K562 (cell line): ENCODE measurements at regions not wholly inside any gene's neighbourhood (a gene's known extent, or its start where the extent isn't known, plus 50 kb on each side); places are given as distances from the start of the nearest gene placed in this dataset.

ENCODE experiments used
- ATAC-seq: fragments of 200-7000 bp; cut with Tn5 transposase; 3 replicates; pipeline ENCODE4 v1.9.1; 2020; ENCODE audit warnings: moderate library complexity
- BruUV-seq: library from RNA; stranded (reverse); fragments of 400-500 nt; replicated peaks from 2 replicates; lab custom pipeline; 2021; lab: Mats Ljungman, UMichigan
- CTCF ChIA-PET: fragments of 300-600 bp; formaldehyde crosslinking; extraction: SDS; loops from one replicate; lab custom pipeline; 2021; ENCODE audit warnings: low intra/inter-chr PET ratio; lab: Yijun Ruan, JAX
- POLR2A ChIA-PET: fragments of 300-600, 350-650 bp; sonication (Branson Sonifier 250); formaldehyde crosslinking; extraction: SDS; loops from one replicate; lab custom pipeline; 2021; ENCODE audit warnings: antibody characterized with exemption, inconsistent platforms; lab: Yijun Ruan, JAX
- DNase-seq, 4 experiments: peaks; one replicate each; pipeline versions ENCODE4 v3.0.0 to v3.0.0-alpha.2; 2011 to 2018; ENCODE audit warnings: low spot score in 3 of 4, mixed read lengths in 3 of 4; ENCODE audit errors: extremely low read depth in 1 of 4
- FAIRE-seq: peaks from 2 replicates; lab custom pipeline; 2011; peaks lifted over from hg19 to GRCh38; lab: Jason Lieb, UNC
- H2AFZ ChIP-seq: 2 replicates; pipeline ENCODE4 v1.6.0; 2011; ENCODE audit warnings: low read depth, low read length, control low read depth, inconsistent platforms
- H3K27ac ChIP-seq: fragments of 200-600 bp; 3 replicates; pipeline ENCODE4 v1.8.0; 2011; ENCODE audit warnings: low read depth, mild to moderate bottlenecking, control low read depth, inconsistent platforms, low read length, moderate library complexity, mixed read lengths; ENCODE audit errors: extremely low read depth
- H3K27me3 ChIP-seq, 2 experiments: fragments of 300-600 bp in 1 of 2; 2 replicates in 1 of 2; 3 replicates in 1 of 2; pipeline versions ENCODE4 v1.6.0 to v1.8.0; 2011; ENCODE audit warnings: inconsistent platforms in 2 of 2, low read length in 2 of 2, mild to moderate bottlenecking in 1 of 2, mixed read lengths in 1 of 2, moderate library complexity in 1 of 2; ENCODE audit not compliant: control insufficient read depth in 2 of 2, insufficient read depth in 2 of 2
- H3K36me3 ChIP-seq: fragments of 300-600 bp; 3 replicates; pipeline ENCODE4 v1.8.0; 2011; ENCODE audit warnings: mild to moderate bottlenecking, low read length, inconsistent platforms; ENCODE audit not compliant: control insufficient read depth, insufficient read depth
- H3K4me1 ChIP-seq, 2 experiments: fragments of 200-600 bp in 1 of 2; replicated peaks in 1 of 2; 2 replicates in 1 of 2; 3 replicates in 1 of 2; pipeline versions ENCODE4 v1.5.1 to v1.8.0; 2011; ENCODE audit warnings: inconsistent platforms in 2 of 2, low read length in 2 of 2, mild to moderate bottlenecking in 1 of 2, mixed read lengths in 1 of 2, moderate library complexity in 1 of 2; ENCODE audit not compliant: control insufficient read depth in 2 of 2, insufficient read depth in 2 of 2
- H3K4me2 ChIP-seq: 2 replicates; pipeline ENCODE4 v1.6.1; 2011; ENCODE audit warnings: low read length, control low read depth, inconsistent platforms, mixed read lengths; ENCODE audit not compliant: insufficient read depth
- H3K4me3 ChIP-seq: fragments of 200-600 bp; sonication (generic), shearing (Covaris generic); 2 replicates; pipeline ENCODE4 v1.5.1; 2016; ENCODE audit warnings: control low read depth, inconsistent platforms
- H3K79me2 ChIP-seq: fragments of 200-600 bp; 3 replicates; pipeline ENCODE4 v1.8.0; 2011; ENCODE audit warnings: low read length, inconsistent platforms; ENCODE audit not compliant: control insufficient read depth, insufficient read depth
- H3K9ac ChIP-seq, 2 experiments: 2 replicates each; pipeline versions ENCODE4 v1.6.0 to v1.6.1; 2011; ENCODE audit warnings: low read depth in 2 of 2, low read length in 2 of 2, control low read depth in 1 of 2, inconsistent platforms in 1 of 2, mild to moderate bottlenecking in 1 of 2, mixed read lengths in 1 of 2; ENCODE audit not compliant: insufficient read depth in 1 of 2
- H3K9me1 ChIP-seq: one replicate; pipeline ENCODE4 v1.6.0; 2011; ENCODE audit warnings: inconsistent platforms, mild to moderate bottlenecking, low read length, moderate library complexity; ENCODE audit not compliant: control insufficient read depth, insufficient read depth
- H3K9me3 ChIP-seq: replicated peaks from 2 replicates; pipeline ENCODE4 v1.5.1; 2011; ENCODE audit warnings: low read depth, low read length, inconsistent platforms; ENCODE audit not compliant: control insufficient read depth, insufficient read depth
- H4K20me1 ChIP-seq: replicated peaks from 2 replicates; pipeline ENCODE4 v1.6.1; 2011; ENCODE audit warnings: low read length, inconsistent platforms, mixed read lengths; ENCODE audit not compliant: control insufficient read depth, insufficient read depth
- NR2C1 ChIP-seq, 2 experiments: fragments of 450-650 bp; IDR thresholded peaks; 2 replicates each; pipeline ENCODE4 v1.6.1; 2017; ENCODE audit warnings: mild to moderate bottlenecking in 2 of 2, antibody characterized with exemption in 1 of 2, inconsistent platforms in 1 of 2, missing compliant biosample characterization in 1 of 2, missing genetic modification characterization in 1 of 2
- SNIP1 ChIP-seq: fragments of 450-650 bp; IDR thresholded peaks from 2 replicates; pipeline ENCODE4 v1.7.1; 2017; ENCODE audit warnings: low read depth, mild to moderate bottlenecking
- ZNF354B ChIP-seq: fragments of 250-450 bp; sonication (Bioruptor Pico); IDR thresholded peaks from 2 replicates; pipeline ENCODE4 v1.4.0; 2020
- ZNF561 ChIP-seq: fragments of 450-650 bp; formaldehyde crosslinking; conservative IDR thresholded peaks from 2 replicates; pipeline ENCODE4 v1.4.0; 2020; ENCODE audit warnings: mild to moderate bottlenecking, moderate library complexity
- WGBS: fragments of 100-300 bp; shearing (Covaris generic); methylation state at CpG from one replicate; pipeline ENCODE4 v1.1.6; 2016; ENCODE audit warnings: low coverage, mixed read lengths; ENCODE audit not compliant: insufficient coverage; ENCODE audit errors: missing lambda C conversion rate; 5-methylcytosine and 5-hydroxymethylcytosine counted together
- in situ Hi-C: fragments of 300-500 bp; cut with MboI; formaldehyde crosslinking; loops from 4 replicates; pipeline ENCODE4 v1.15.0; 2018; ENCODE audit warnings: inconsistent platforms, mixed read lengths
- intact Hi-C: fragments of 100-400 bp; cut with micrococcal nuclease; formaldehyde crosslinking; loops from 2 replicates; pipeline ENCODE4 v1.14.2; 2022
- TF ChIP-seq, protein P1 (sequence below): IDR thresholded peaks from 2 replicates; pipeline ENCODE4 v1.6.1; 2012; ENCODE audit warnings: low read depth, low read length, improper control_type of control experiment, borderline replicate concordance

- in situ Hi-C loops, result no loop called here
Observed at GRCh38 chr3:106816838-106817237, 560.4 kb upstream of the CCDC54 start.

DNA sequence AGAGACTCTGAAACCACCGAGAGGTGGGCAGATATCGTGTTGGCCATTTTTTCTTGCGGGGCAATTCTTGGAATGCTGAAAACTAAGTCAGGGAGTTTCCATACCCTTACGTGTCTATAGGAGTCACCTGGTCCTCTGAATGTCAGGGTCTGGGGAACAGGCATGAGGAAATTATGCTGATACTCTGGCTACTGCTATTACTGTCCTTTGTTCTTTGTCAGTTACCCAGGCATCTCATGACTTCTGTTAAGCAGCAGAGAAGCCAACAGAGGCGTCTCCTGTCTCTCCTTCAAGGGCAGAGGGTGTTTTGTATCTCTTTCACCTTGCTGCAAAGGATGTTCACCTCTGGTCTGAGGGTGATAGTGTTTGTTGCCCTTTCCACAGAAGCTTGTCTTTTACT lies 559.5 kb upstream of the CCDC54 start:
- ChIA-PET CTCF (no interaction called here), POLR2A (interaction anchor here (0.7 kb wide), 1 partner anchor 725 kb away, joined by 3 read pairs; no protein-coding TSS in a partner anchor)
- ATAC-seq (no peak), FAIRE-seq (no peak), DNase-seq (no peak)
- Histone ChIP-seq H3K79me2 (no peaks in the 10 kb centered on the region), H3K27me3 (no peaks in the 10 kb centered on the region), H3K4me3 (no peak overlapping the region), H3K4me2 (no peak overlapping the region), H4K20me1 (no peaks in the 10 kb centered on the region), H3K9me3 (no peaks in the 10 kb centered on the region), H3K9me1 (no peaks in the 10 kb centered on the region), H3K36me3 (no peaks in the 10 kb centered on the region), H3K4me1 (no peaks in the 10 kb centered on the region), H3K27ac (no peak overlapping the region), H3K9ac (no peak overlapping the region), H2AFZ (no peak overlapping the region)
- BruUV-seq, result no TSS peak
- intact Hi-C loops (no loop called here), in situ Hi-C loops (no loop called here)
- TF ChIP-seq, protein P1, sequence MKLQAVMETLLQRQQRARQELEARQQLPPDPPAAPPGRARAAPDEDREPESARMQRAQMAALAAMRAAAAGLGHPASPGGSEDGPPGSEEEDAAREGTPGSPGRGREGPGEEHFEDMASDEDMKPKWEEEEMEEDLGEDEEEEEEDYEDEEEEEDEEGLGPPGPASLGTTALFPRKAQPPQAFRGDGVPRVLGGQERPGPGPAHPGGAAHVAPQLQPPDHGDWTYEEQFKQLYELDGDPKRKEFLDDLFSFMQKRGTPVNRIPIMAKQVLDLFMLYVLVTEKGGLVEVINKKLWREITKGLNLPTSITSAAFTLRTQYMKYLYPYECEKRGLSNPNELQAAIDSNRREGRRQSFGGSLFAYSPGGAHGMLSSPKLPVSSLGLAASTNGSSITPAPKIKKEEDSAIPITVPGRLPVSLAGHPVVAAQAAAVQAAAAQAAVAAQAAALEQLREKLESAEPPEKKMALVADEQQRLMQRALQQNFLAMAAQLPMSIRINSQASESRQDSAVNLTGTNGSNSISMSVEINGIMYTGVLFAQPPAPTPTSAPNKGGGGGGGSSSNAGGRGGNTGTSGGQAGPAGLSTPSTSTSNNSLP, result no peak
- TF ChIP-seq ZNF354B (CRISPR knock-in tag) (no peak), NR2C1 (IDR thresholded peaks at IDR 0.05) (no peak), NR2C1 (tag; IDR thresholded peaks at IDR 0.05) (no peak)
- 2% methylated on average over 5 of the region's 5 CpGs for WGBS

More at GRCh38 chr3:106816838-106817237, 560.4 kb upstream of the CCDC54 start:
- Histone ChIP-seq H3K36me3 (no peaks in the 10 kb centered on the region), H3K27ac (no peak overlapping the region), H3K27me3 (no peaks in the 10 kb centered on the region), H3K9me1 (no peaks in the 10 kb centered on the region), H3K4me1 (no peaks in the 10 kb centered on the region), H3K79me2 (no peaks in the 10 kb centered on the region), H3K9ac (no peak overlapping the region), H2AFZ (no peak overlapping the region), H4K20me1 (no peaks in the 10 kb centered on the region), H3K9me3 (no peaks in the 10 kb centered on the region), H3K4me3 (no peak overlapping the region), H3K4me2 (no peak overlapping the region)
- no peak for FAIRE-seq
- no peak for ATAC-seq
- intact Hi-C loops, result no loop called here
- ChIA-PET POLR2A (interaction anchor here (0.7 kb wide), 1 partner anchor 726 kb away, joined by 3 read pairs; no protein-coding TSS in a partner anchor), CTCF (no interaction called here)
- DNase-seq, result no peak
- no TSS peak for BruUV-seq
- WGBS, result 0% methylated on average over 2 of the region's 2 CpGs
- no peak for TF ChIP-seq ZNF561 (CRISPR knock-in tag)
- no peak for TF ChIP-seq SNIP1
